K562 (cell line): ENCODE measurements at regions not wholly inside any gene's neighbourhood (a gene's known extent, or its start where the extent isn't known, plus 50 kb on each side); places are given as distances from the start of the nearest gene placed in this dataset.

Experiments used
- ATAC-seq: fragments of 200-7000 bp; cut with Tn5 transposase; 3 replicates; pipeline ENCODE4 v1.9.1; 2020; ENCODE audit warnings: moderate library complexity
- BruUV-seq: library from RNA; stranded (reverse); fragments of 400-500 nt; replicated peaks from 2 replicates; lab custom pipeline; 2021; lab: Mats Ljungman, UMichigan
- CTCF ChIA-PET: fragments of 300-600 bp; formaldehyde crosslinking; extraction: SDS; loops from one replicate; lab custom pipeline; 2021; ENCODE audit warnings: low intra/inter-chr PET ratio; lab: Yijun Ruan, JAX
- POLR2A ChIA-PET: fragments of 300-600, 350-650 bp; sonication (Branson Sonifier 250); formaldehyde crosslinking; extraction: SDS; loops from one replicate; lab custom pipeline; 2021; ENCODE audit warnings: antibody characterized with exemption, inconsistent platforms; lab: Yijun Ruan, JAX
- DNase-seq, 4 experiments: peaks; one replicate each; pipeline versions ENCODE4 v3.0.0 to v3.0.0-alpha.2; 2011 to 2018; ENCODE audit warnings: low spot score in 3 of 4, mixed read lengths in 3 of 4; ENCODE audit errors: extremely low read depth in 1 of 4
- FAIRE-seq: peaks from 2 replicates; lab custom pipeline; 2011; peaks lifted over from hg19 to GRCh38; lab: Jason Lieb, UNC
- H2AFZ ChIP-seq: 2 replicates; pipeline ENCODE4 v1.6.0; 2011; ENCODE audit warnings: low read depth, low read length, control low read depth, inconsistent platforms
- H3K27ac ChIP-seq: fragments of 200-600 bp; 3 replicates; pipeline ENCODE4 v1.8.0; 2011; ENCODE audit warnings: low read depth, mild to moderate bottlenecking, control low read depth, inconsistent platforms, low read length, moderate library complexity, mixed read lengths; ENCODE audit errors: extremely low read depth
- H3K27me3 ChIP-seq, 2 experiments: fragments of 300-600 bp in 1 of 2; 2 replicates in 1 of 2; 3 replicates in 1 of 2; pipeline versions ENCODE4 v1.6.0 to v1.8.0; 2011; ENCODE audit warnings: inconsistent platforms in 2 of 2, low read length in 2 of 2, mild to moderate bottlenecking in 1 of 2, mixed read lengths in 1 of 2, moderate library complexity in 1 of 2; ENCODE audit not compliant: control insufficient read depth in 2 of 2, insufficient read depth in 2 of 2
- H3K36me3 ChIP-seq: fragments of 300-600 bp; 3 replicates; pipeline ENCODE4 v1.8.0; 2011; ENCODE audit warnings: mild to moderate bottlenecking, low read length, inconsistent platforms; ENCODE audit not compliant: control insufficient read depth, insufficient read depth
- H3K4me1 ChIP-seq, 2 experiments: fragments of 200-600 bp in 1 of 2; replicated peaks in 1 of 2; 2 replicates in 1 of 2; 3 replicates in 1 of 2; pipeline versions ENCODE4 v1.5.1 to v1.8.0; 2011; ENCODE audit warnings: inconsistent platforms in 2 of 2, low read length in 2 of 2, mild to moderate bottlenecking in 1 of 2, mixed read lengths in 1 of 2, moderate library complexity in 1 of 2; ENCODE audit not compliant: control insufficient read depth in 2 of 2, insufficient read depth in 2 of 2
- H3K4me2 ChIP-seq: 2 replicates; pipeline ENCODE4 v1.6.1; 2011; ENCODE audit warnings: low read length, control low read depth, inconsistent platforms, mixed read lengths; ENCODE audit not compliant: insufficient read depth
- H3K4me3 ChIP-seq: fragments of 200-600 bp; sonication (generic), shearing (Covaris generic); 2 replicates; pipeline ENCODE4 v1.5.1; 2016; ENCODE audit warnings: control low read depth, inconsistent platforms
- H3K79me2 ChIP-seq: fragments of 200-600 bp; 3 replicates; pipeline ENCODE4 v1.8.0; 2011; ENCODE audit warnings: low read length, inconsistent platforms; ENCODE audit not compliant: control insufficient read depth, insufficient read depth
- H3K9ac ChIP-seq, 2 experiments: 2 replicates each; pipeline versions ENCODE4 v1.6.0 to v1.6.1; 2011; ENCODE audit warnings: low read depth in 2 of 2, low read length in 2 of 2, control low read depth in 1 of 2, inconsistent platforms in 1 of 2, mild to moderate bottlenecking in 1 of 2, mixed read lengths in 1 of 2; ENCODE audit not compliant: insufficient read depth in 1 of 2
- H3K9me1 ChIP-seq: one replicate; pipeline ENCODE4 v1.6.0; 2011; ENCODE audit warnings: inconsistent platforms, mild to moderate bottlenecking, low read length, moderate library complexity; ENCODE audit not compliant: control insufficient read depth, insufficient read depth
- H3K9me3 ChIP-seq: replicated peaks from 2 replicates; pipeline ENCODE4 v1.5.1; 2011; ENCODE audit warnings: low read depth, low read length, inconsistent platforms; ENCODE audit not compliant: control insufficient read depth, insufficient read depth
- H4K20me1 ChIP-seq: replicated peaks from 2 replicates; pipeline ENCODE4 v1.6.1; 2011; ENCODE audit warnings: low read length, inconsistent platforms, mixed read lengths; ENCODE audit not compliant: control insufficient read depth, insufficient read depth
- BRF1 ChIP-seq: IDR thresholded peaks from 3 replicates; pipeline ENCODE4 v1.6.1; 2011; ENCODE audit warnings: borderline replicate concordance, mild to moderate bottlenecking; ENCODE audit not compliant: insufficient read length; ENCODE audit errors: extremely low read depth
- MITF ChIP-seq: IDR thresholded peaks from 2 replicates; pipeline ENCODE4 v1.6.1; 2014; ENCODE audit warnings: antibody characterized with exemption
- TAL1 ChIP-seq: fragments of 450-650 bp; IDR thresholded peaks from 2 replicates; pipeline ENCODE4 v1.6.1; 2016; ENCODE audit warnings: mild to moderate bottlenecking
- ZNF318 ChIP-seq, 2 experiments: fragments of 450-650 bp; IDR thresholded peaks; 2 replicates each; pipeline ENCODE4 v1.6.1; 2016; ENCODE audit warnings: mild to moderate bottlenecking in 2 of 2, borderline replicate concordance in 1 of 2, low read depth in 1 of 2, moderate library complexity in 1 of 2
- ZNF395 ChIP-seq: fragments of 200-800 bp; sonication (Bioruptor generic); IDR thresholded peaks from 2 replicates; pipeline ENCODE4 v1.6.1; 2017; ENCODE audit warnings: missing genetic modification characterization, missing compliant biosample characterization
- ZNF444 ChIP-seq: fragments of 250-450 bp; sonication (Bioruptor Pico); IDR thresholded peaks from 2 replicates; pipeline ENCODE4 v1.4.0; 2020; ENCODE audit warnings: mild to moderate bottlenecking, moderate library complexity
- WGBS: fragments of 100-300 bp; shearing (Covaris generic); methylation state at CpG from one replicate; pipeline ENCODE4 v1.1.6; 2016; ENCODE audit warnings: low coverage, mixed read lengths; ENCODE audit not compliant: insufficient coverage; ENCODE audit errors: missing lambda C conversion rate; 5-methylcytosine and 5-hydroxymethylcytosine counted together
- in situ Hi-C: fragments of 300-500 bp; cut with MboI; formaldehyde crosslinking; loops from 4 replicates; pipeline ENCODE4 v1.15.0; 2018; ENCODE audit warnings: inconsistent platforms, mixed read lengths
- intact Hi-C: fragments of 100-400 bp; cut with micrococcal nuclease; formaldehyde crosslinking; loops from 2 replicates; pipeline ENCODE4 v1.14.2; 2022

GRCh38 chr2:204473224-204473623, 72.1 kb upstream of the PARD3B start:
- H4K20me1 ChIP-seq, result no peaks in the 10 kb centered on the region
- in situ Hi-C loops (no loop called here), intact Hi-C loops (loop anchor here (10.0 kb wide), 1 partner anchor 148 kb away; no protein-coding TSS in a partner anchor)
- H3K9me3 ChIP-seq, result no peaks in the 10 kb centered on the region
- no peak overlapping the region for H3K9ac ChIP-seq
- no peak overlapping the region for H3K4me3 ChIP-seq
- POLR2A ChIA-PET, result interaction anchor here (1.2 kb wide), 1 partner anchor 10 kb away, joined by 4 read pairs; no protein-coding TSS in a partner anchor
- no peaks in the 10 kb centered on the region for H3K79me2 ChIP-seq
- no TSS peak for BruUV-seq
- DNase-seq (no peak), ATAC-seq (no peak), FAIRE-seq (no peak)
- no peaks in the 10 kb centered on the region for H3K27me3 ChIP-seq
- H3K4me1 ChIP-seq, result peaks cover 0 to 17% of the 10 kb centered on the region in 2 experiments; a peak in 3 of 5 replicates
- H3K9me1 ChIP-seq, result no peaks in the 10 kb centered on the region
- TF ChIP-seq ZNF318 (IDR thresholded peaks at IDR 0.05; ENCODE audit: borderline replicate concordance in 1 of 2, low read depth in 1 of 2), result no peak
- 0 out of 2 replicates have a peak, but pooled peaks have one; percentile 8 for TF ChIP-seq ZNF395
- no peak for TF ChIP-seq ZNF444 (CRISPR knock-in tag)
- TF ChIP-seq BRF1, result no peak
- TF ChIP-seq MITF, result no peak
- no peak for TF ChIP-seq TAL1
- H3K36me3 ChIP-seq, result no peaks in the 10 kb centered on the region
- H3K4me2 ChIP-seq, result no peak overlapping the region
- CTCF ChIA-PET, result no interaction called here
- H3K27ac ChIP-seq, result no peak overlapping the region
- no peak overlapping the region for H2AFZ ChIP-seq
- WGBS, result 38% methylated on average over 6 of the region's 6 CpGs
